Immature natural killer cell (primary cell): ENCODE measurements at regions not wholly inside any gene's neighbourhood (a gene's known extent, or its start where the extent isn't known, plus 50 kb on each side); places are given as distances from the start of the nearest gene placed in this dataset.

ENCODE experiments used
- DNase-seq, 3 donors: peaks; one replicate each; pipeline ENCODE4 v3.0.0; 2022; ENCODE audit warnings: mixed read lengths in 1 of 3
- H3K27ac Mint-ChIP-seq, 6 donors: one replicate each; pipeline ENCODE4 v1.8.0; 2020; ENCODE audit warnings: mixed read lengths in 6 of 6, mild to moderate bottlenecking in 5 of 6, inconsistent platforms in 4 of 6, moderate library complexity in 3 of 6
- H3K27me3 Mint-ChIP-seq, 3 donors: one replicate each; pipeline ENCODE4 v1.8.0; 2020 to 2021; ENCODE audit warnings: low read depth in 3 of 3, mild to moderate bottlenecking in 3 of 3, mixed read lengths in 3 of 3, moderate library complexity in 3 of 3, inconsistent platforms in 1 of 3
- H3K36me3 Mint-ChIP-seq, 3 donors: one replicate each; pipeline ENCODE4 v1.8.0; 2020; ENCODE audit warnings: mixed read lengths in 3 of 3, inconsistent platforms in 2 of 3, mild to moderate bottlenecking in 2 of 3
- H3K4me1 Mint-ChIP-seq, 2 donors: one replicate each; pipeline ENCODE4 v1.8.0; 2020; ENCODE audit warnings: inconsistent platforms in 2 of 2, mild to moderate bottlenecking in 2 of 2, mixed read lengths in 2 of 2, moderate library complexity in 1 of 2
- H3K4me3 Mint-ChIP-seq, 5 donors: one replicate each; pipeline ENCODE4 v1.8.0; 2020; ENCODE audit warnings: mild to moderate bottlenecking in 5 of 5, mixed read lengths in 5 of 5, inconsistent platforms in 3 of 5, moderate library complexity in 3 of 5
- H3K9me3 Mint-ChIP-seq, 6 donors: one replicate each; pipeline ENCODE4 v1.8.0; 2020; ENCODE audit warnings: mild to moderate bottlenecking in 6 of 6, mixed read lengths in 6 of 6, inconsistent platforms in 4 of 6, moderate library complexity in 3 of 6

DNA sequence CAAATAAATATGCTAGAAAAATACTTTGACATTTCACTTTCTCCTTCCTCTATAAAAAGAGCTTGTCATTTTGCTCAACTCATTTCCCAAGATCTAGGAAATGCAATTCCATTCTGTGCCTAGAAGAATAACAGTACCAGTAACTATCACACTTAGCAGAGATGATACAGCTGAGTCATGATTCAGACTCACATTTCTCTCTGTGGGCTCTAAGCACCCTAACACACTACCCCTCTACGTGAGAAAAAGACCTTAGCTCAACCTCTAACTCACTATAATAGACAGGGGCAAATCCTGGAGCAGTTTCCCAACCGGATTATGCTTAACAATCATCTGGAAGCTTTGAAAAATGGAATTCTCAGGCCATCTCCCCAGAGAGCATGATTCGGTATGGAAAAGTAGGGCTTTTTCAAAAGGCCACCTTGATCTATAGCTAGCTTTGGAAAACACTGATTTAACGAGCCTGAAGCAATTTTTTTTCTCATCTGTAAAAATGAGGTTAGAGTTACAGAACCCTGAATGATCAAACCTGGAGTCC lies 1312.3 kb upstream of the PIK3C3 start:
- Mint-ChIP-seq H3K27ac (no peak overlapping the region), H3K36me3 (no peaks in the 10 kb centered on the region), H3K9me3 (peaks cover 4 to 38% (median 23%) of the 10 kb centered on the region in 6 donors), H3K4me1 (no peaks in the 10 kb centered on the region), H3K27me3 (peaks cover 0 to 1% (median 0%) of the 10 kb centered on the region in 3 donors), H3K4me3 (no peak overlapping the region)
- no peak for DNase-seq

DNA sequence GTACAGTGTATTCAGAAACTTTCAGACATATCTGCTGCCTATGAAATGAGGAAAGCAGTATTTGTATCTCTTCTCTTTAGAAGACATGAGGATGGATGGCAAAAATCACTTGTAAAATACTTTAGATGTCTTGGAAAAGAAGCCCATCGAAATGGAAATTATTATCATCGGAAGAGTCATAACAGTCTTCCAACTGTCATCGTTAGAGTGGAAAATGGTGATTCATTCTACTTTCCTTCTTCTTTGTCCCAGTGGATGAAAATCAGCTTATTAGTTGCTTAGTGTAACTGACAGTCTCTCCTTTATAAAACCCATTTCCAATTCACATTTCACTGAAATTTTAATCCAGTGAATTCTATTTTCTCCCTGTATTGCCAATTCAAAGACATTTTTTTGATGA lies 1323.7 kb upstream of the PIK3C3 start:
- Mint-ChIP-seq H3K4me1 (no peaks in the 10 kb centered on the region), H3K4me3 (no peak overlapping the region), H3K27me3 (peaks cover 0 to 1% (median 0%) of the 10 kb centered on the region in 3 donors), H3K9me3 (peaks cover 12 to 65% (median 31%) of the 10 kb centered on the region in 6 donors), H3K27ac (no peak overlapping the region), H3K36me3 (peaks cover 0 to 5% (median 0%) of the 10 kb centered on the region in 3 donors)
- DNase-seq: no peak

DNA sequence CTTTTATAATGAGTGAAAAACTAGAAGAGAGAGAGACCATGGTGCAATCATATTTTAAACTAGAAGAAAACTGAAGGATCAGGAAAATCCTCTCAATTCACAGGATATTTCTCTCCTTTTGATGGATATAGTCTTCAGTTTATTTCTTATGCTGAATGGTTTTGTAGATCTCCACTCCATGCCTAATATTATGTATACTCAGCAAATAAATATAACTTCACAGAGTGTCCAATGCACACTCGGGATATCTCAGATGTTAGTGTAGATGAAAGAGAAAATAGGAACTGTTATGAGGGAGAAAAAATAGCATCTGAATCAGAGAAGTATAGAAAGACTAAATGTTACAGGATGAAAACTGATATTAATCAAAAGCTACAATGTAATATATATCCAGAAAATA lies 1324.5 kb upstream of the PIK3C3 start:
- Mint-ChIP-seq H3K4me3 (no peak overlapping the region), H3K9me3 (peaks cover 11 to 59% (median 25%) of the 10 kb centered on the region in 6 donors), H3K4me1 (no peaks in the 10 kb centered on the region), H3K27me3 (peaks cover 0 to 1% (median 0%) of the 10 kb centered on the region in 3 donors), H3K36me3 (peaks cover 0 to 5% (median 0%) of the 10 kb centered on the region in 3 donors), H3K27ac (no peak overlapping the region)
- no peak for DNase-seq

DNA sequence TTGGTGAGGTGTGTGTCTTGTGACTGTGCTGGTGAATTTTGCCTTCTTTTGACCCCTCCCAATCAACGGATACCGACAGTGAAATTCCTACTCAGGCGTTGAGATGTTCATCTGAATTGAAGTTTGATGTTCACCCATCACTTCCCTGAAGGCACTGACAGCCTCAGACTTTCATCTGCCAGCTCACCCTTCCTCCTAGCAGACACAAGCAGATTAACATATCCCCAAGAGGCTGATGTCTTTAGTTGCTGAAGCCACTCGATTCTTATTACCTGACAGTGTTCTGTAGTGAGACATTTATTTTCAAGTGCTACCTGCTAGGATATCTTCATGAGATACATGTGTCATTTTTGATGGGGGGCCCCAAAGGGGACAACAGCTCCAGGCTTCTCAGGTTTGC lies 1330.1 kb upstream of the PIK3C3 start:
- H3K4me1 Mint-ChIP-seq: no peaks in the 10 kb centered on the region
- no peak overlapping the region for H3K27ac Mint-ChIP-seq
- no peaks in the 10 kb centered on the region for H3K36me3 Mint-ChIP-seq
- DNase-seq: no peak
- H3K9me3 Mint-ChIP-seq: peaks cover 9 to 60% (median 18%) of the 10 kb centered on the region in 6 donors
- H3K4me3 Mint-ChIP-seq: no peak overlapping the region
- no peaks in the 10 kb centered on the region for H3K27me3 Mint-ChIP-seq

DNA sequence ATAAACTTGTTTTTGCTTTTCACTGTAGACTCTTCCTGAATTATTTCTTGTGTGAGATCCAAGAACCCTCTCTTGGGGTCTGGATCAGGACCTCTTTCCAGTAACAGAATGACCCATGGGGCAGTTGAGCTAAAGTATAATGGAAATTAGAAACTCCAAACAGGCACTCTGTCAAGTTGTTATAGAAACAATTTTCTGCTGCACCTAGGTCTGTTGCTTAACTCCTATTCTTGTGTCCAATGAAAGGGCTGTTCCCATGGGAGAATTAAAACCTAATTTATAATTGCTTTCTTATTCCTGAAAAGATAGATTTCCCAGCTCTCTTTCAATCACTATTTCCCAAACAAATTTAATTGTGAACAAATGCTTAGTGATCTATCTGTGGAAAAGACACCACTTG lies 1341.3 kb upstream of the PIK3C3 start:
- Mint-ChIP-seq H3K9me3 (peaks cover 0 to 34% (median 19%) of the 10 kb centered on the region in 6 donors), H3K4me3 (no peak overlapping the region), H3K36me3 (no peaks in the 10 kb centered on the region), H3K4me1 (no peaks in the 10 kb centered on the region), H3K27me3 (no peaks in the 10 kb centered on the region), H3K27ac (no peak overlapping the region)
- DNase-seq: no peak

DNA sequence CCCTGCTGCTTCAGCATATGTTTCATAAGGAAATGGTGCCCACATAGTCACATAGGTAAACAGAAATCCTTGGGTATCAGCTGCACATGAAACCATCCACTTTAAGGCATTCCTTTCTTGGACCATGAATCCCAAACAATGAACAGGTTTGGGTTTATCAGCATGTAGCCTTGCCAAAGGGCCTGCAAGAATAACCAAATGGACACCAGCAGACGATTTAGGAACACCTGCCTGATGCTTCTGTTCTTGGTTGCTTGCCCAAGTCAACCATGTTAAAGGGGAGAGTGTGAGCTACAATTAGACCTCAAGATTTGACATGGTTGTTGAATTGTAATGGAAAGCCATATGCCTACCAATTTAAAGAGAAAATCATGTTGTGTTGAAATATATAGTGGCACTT lies 1342.7 kb upstream of the PIK3C3 start:
- Mint-ChIP-seq H3K36me3 (no peaks in the 10 kb centered on the region), H3K27ac (no peak overlapping the region), H3K9me3 (peaks cover 0 to 42% (median 19%) of the 10 kb centered on the region in 6 donors), H3K4me1 (no peaks in the 10 kb centered on the region), H3K27me3 (no peaks in the 10 kb centered on the region), H3K4me3 (no peak overlapping the region)
- DNase-seq: no peak

DNA sequence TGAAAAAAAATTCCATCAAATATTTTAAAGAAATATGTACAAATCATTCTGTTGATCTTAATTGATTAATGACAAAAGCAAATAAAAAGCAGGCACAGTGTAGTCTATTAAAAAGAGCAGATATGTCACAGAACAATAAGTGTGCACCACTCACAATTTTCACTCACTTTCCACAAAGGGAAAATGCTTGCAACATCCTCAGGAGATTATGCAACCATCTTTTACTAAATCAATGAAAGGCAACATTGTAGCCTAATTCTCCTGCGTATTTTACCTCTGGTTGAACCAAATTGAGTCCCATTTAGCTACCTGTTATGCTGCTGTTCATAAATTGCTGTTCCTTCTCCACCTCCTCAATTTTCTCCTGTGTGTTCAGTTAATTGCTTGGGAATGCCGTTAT lies 1346.8 kb upstream of the PIK3C3 start:
- H3K27ac Mint-ChIP-seq: no peak overlapping the region
- peaks cover 2 to 44% (median 21%) of the 10 kb centered on the region in 6 donors for H3K9me3 Mint-ChIP-seq
- no peak for DNase-seq
- no peaks in the 10 kb centered on the region for H3K27me3 Mint-ChIP-seq
- no peaks in the 10 kb centered on the region for H3K36me3 Mint-ChIP-seq
- no peak overlapping the region for H3K4me3 Mint-ChIP-seq
- no peaks in the 10 kb centered on the region for H3K4me1 Mint-ChIP-seq

DNA sequence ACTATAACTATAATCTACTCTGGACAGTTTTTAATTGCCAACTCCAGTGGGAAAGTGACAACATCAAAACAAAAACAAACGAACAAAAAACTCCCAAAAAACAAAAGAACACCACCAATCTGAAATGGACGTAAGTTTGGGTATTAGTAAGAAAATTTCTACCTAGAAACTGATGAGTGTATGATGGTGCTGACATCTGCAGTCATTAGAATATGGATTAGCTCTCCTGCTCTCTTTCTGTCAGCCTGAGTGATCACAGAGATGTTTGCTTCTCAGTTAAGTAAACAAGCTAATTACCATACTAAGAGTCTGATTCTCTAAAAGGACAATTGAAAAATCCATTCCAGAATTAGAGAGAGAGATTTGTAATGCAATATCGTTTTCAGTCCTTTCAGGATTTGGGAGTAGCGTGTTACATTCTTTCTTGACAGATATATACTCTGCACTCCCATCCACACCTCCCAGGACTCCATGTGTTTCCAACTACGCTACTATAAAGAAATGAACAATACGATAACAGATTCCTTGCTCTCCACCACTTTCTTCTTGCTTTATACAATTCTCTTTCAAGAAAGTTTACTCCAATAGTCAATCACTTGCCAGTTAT lies 1347.4 kb upstream of the PIK3C3 start:
- no peak overlapping the region for H3K27ac Mint-ChIP-seq
- no peaks in the 10 kb centered on the region for H3K36me3 Mint-ChIP-seq
- peaks cover 2 to 50% (median 24%) of the 10 kb centered on the region in 6 donors for H3K9me3 Mint-ChIP-seq
- DNase-seq: no peak
- H3K4me1 Mint-ChIP-seq: no peaks in the 10 kb centered on the region
- no peaks in the 10 kb centered on the region for H3K27me3 Mint-ChIP-seq
- H3K4me3 Mint-ChIP-seq: no peak overlapping the region

DNA sequence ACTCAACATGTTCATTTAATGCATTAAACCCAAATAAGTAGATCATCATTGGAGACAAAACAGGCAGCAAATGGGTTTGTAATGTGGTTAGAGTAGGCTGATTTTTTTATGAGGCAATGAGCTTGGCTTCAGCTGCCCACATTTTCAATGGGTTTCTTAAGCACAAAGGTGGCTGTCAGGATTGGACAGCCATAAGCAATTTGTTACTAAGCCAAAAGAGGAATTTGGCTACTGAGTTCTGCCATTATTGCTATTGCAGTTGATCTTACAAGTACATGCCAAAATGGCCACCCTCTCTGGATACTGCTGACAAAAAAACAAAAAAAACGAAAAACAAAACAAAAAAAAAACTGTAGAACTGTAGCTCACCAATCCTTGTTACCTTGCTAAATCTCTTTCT lies 1348.0 kb upstream of the PIK3C3 start:
- no peaks in the 10 kb centered on the region for H3K27me3 Mint-ChIP-seq
- no peak overlapping the region for H3K4me3 Mint-ChIP-seq
- DNase-seq: no peak
- no peaks in the 10 kb centered on the region for H3K4me1 Mint-ChIP-seq
- peaks cover 2 to 45% (median 24%) of the 10 kb centered on the region in 6 donors for H3K9me3 Mint-ChIP-seq
- no peak overlapping the region for H3K27ac Mint-ChIP-seq
- H3K36me3 Mint-ChIP-seq: no peaks in the 10 kb centered on the region

DNA sequence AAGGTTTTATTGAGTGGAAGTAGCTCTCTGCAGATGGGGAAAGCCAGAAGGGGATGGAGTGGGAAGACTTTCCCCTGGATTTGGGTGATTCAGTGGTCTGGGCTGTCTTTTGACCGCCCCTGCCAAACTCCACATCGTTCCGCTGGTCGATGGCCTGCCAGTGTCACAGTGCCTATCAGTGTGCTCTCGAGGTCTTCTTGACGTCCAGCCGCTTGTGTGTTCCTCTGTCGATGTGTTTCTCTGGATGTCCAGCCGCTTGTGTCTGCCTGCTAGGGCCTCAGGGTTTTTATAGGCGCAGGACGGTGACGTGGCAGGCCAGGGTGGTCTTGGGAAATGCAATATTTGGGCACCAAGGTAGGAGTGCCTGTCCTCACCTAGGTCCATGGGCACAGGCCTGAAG lies 1371.4 kb upstream of the PIK3C3 start:
- H3K36me3 Mint-ChIP-seq: no peaks in the 10 kb centered on the region
- H3K27ac Mint-ChIP-seq: no peak overlapping the region
- DNase-seq: no peak
- H3K4me3 Mint-ChIP-seq: no peak overlapping the region
- no peaks in the 10 kb centered on the region for H3K27me3 Mint-ChIP-seq
- H3K9me3 Mint-ChIP-seq: peaks cover 12 to 40% (median 14%) of the 10 kb centered on the region in 6 donors
- H3K4me1 Mint-ChIP-seq: no peaks in the 10 kb centered on the region

DNA sequence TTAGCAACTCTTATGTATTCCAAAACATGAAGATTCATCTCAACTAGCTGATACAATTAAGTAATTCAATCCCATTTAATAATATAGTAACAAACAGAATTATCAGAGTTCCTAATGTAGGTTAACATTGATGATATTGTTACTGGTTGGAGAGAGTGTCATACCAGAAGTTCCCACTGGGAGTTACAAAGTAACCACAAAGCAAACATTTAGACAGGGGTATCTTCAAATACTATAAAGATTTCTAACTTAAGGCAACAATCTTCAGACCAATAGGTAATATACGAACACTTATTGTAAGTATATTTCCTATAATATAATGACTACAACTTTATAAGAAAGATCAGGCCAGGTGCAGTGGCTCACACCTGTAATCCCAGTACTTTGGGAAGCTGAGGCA lies 1372.9 kb upstream of the PIK3C3 start:
- Mint-ChIP-seq H3K9me3 (peaks cover 9 to 31% (median 12%) of the 10 kb centered on the region in 6 donors), H3K27ac (no peak overlapping the region), H3K27me3 (no peaks in the 10 kb centered on the region), H3K36me3 (no peaks in the 10 kb centered on the region), H3K4me1 (no peaks in the 10 kb centered on the region), H3K4me3 (no peak overlapping the region)
- DNase-seq: no peak

DNA sequence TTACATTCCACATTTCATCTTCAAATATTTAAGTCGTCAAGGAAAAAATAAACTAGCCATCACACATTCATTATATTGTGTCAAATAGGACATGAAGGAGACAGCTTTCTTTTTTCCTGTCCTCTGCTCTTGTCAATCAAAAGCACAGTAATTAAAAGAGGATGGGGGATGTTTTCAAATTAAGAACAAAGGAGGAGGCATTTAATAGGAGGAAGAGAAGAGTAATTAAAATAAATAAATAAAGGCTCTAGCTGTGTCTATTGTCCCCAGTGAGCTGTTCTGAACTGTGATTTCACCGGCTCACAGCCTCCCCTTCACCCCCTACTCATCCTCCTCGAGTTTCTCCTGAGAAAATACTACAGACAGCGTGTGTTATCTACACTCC lies 1377.1 kb upstream of the PIK3C3 start:
- H3K4me1 Mint-ChIP-seq: no peaks in the 10 kb centered on the region
- peaks cover 7 to 33% (median 13%) of the 10 kb centered on the region in 6 donors for H3K9me3 Mint-ChIP-seq

DNA sequence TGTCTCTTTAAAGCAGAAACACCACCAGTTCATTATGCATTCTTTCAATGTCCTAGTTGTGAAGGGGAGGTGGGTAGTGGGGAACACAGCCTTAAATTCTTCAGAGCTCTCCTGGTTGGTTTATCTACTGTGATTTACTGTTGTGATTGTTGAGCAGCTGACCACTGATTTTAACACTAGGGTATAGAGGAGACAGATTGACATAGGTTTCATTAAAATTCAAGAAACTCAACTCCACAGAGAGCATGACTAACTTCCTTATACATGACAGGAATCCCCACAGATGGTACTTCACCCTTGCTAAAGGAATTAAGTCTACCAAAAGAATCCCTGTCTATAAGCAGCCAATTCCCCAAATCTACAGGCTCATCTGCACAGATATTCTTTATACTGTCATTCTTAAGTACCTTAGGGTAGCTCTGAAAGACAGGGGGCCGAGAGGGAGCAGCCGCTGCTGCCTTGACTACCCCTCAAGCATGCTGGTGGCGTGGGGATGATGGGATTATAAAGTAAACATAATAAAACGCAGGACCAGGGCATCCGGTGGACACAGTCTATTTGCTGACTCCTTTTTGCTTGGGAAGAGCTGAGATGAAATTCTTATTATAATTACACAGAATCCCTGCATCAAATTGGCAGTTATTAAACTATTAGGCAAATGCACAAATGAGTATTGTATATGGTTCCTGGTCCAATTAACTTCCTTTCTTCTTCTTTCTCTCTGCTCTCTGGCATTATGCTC lies 1377.6 kb upstream of the PIK3C3 start:
- Mint-ChIP-seq H3K36me3 (no peaks in the 10 kb centered on the region), H3K4me3 (no peak overlapping the region), H3K27ac (no peak overlapping the region), H3K9me3 (peaks cover 4 to 30% (median 12%) of the 10 kb centered on the region in 6 donors), H3K4me1 (no peaks in the 10 kb centered on the region), H3K27me3 (peaks cover 0 to 2% (median 0%) of the 10 kb centered on the region in 3 donors)
- no peak for DNase-seq

More for the DNA sequence above, 1377.1 kb upstream of the PIK3C3 start:
- DNase-seq: no peak
- Mint-ChIP-seq H3K4me3 (no peak overlapping the region), H3K27ac (no peak overlapping the region), H3K27me3 (peaks cover 0 to 2% (median 0%) of the 10 kb centered on the region in 3 donors), H3K36me3 (no peaks in the 10 kb centered on the region)

DNA sequence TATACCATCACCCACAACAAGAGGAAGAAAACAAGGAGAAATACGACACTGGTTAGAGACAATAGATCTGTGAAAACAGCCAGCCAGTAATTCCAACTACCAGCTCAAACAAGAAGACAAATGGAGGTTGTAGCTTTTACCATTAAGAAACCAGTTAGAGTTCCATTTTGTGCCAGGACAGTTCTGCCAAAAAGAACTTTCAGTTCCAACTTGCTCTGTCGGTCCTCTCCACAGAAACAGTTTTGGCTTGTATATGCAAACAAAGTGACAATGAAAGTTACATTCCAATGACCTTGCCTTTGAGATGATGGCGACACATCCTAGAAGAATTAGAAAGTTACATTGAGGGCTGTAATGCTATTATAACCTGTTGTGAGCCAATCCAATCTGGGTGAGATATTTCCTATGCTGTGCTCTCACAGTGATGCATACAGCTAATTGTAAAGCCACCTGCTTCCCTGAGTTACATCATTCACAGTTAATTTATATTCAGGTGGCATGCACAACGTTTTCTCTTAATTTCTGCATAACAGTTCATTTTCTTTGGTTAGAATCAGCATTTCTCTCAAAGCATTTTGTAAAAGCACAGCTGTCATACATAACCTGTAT lies 1378.4 kb upstream of the PIK3C3 start:
- Mint-ChIP-seq H3K9me3 (peaks cover 4 to 30% (median 13%) of the 10 kb centered on the region in 6 donors), H3K4me1 (no peaks in the 10 kb centered on the region), H3K27ac (no peak overlapping the region), H3K27me3 (peaks cover 0 to 2% (median 0%) of the 10 kb centered on the region in 3 donors), H3K36me3 (no peaks in the 10 kb centered on the region), H3K4me3 (no peak overlapping the region)
- DNase-seq: no peak
